ENCODE measurements at regions not wholly inside any gene's neighbourhood (a gene's known extent, or its start where the extent isn't known, plus 50 kb on each side); places are given as distances from the start of the nearest gene placed in this dataset.
"Not testable (repeated sequence)": the region's sequence is repeated elsewhere in the genome, so short reads cannot be mapped to it uniquely, and the experiment has no call there.

GRCh38 chr3:26132942-26133341, 343.1 kb downstream of the OXSM start:
- Histone ChIP-seq H3K27ac (no peak overlapping the region), H3K9me3 (replicated peaks in 1 of 11) (peaks cover 11 to 38% (median 32%) of the 10 kb centered on the region in 11 experiments; a peak in 21 of 22 replicates), H3K4me1 (peaks cover 0 to 11% (median 0%) of the 10 kb centered on the region in 10 experiments; a peak in 7 of 20 replicates), H3K4me3 (no peak overlapping the region), H3K36me3 (peaks cover 0 to 16% (median 6%) of the 10 kb centered on the region in 11 experiments; a peak in 7 of 22 replicates), H3K27me3 (no peaks in the 10 kb centered on the region), H3K4me2 (peak overlapping the region in 6 of 11 experiments; percentile 8 to 51 (median 33); a peak in 7 of 22 replicates), H4K20me1 (no peaks in the 10 kb centered on the region), H3K9ac (no peak overlapping the region)
- no peak for TF ChIP-seq Cebpa-rat (IDR thresholded peaks at IDR 0.05)

GRCh38 chr3:26141296-26141695, 351.4 kb downstream of the OXSM start:
- no peaks in the 10 kb centered on the region for H3K27me3 ChIP-seq
- peak in 1 of 11 experiments; percentile 16; a peak in 2 of 22 replicates for TF ChIP-seq Cebpa-rat (IDR thresholded peaks at IDR 0.05)
- peaks cover 16 to 45% (median 31%) of the 10 kb centered on the region in 11 experiments for H3K9me3 ChIP-seq (replicated peaks in 1 of 11)
- no peak overlapping the region for H3K27ac ChIP-seq
- H3K4me3 ChIP-seq, result no peak overlapping the region
- H4K20me1 ChIP-seq, result no peaks in the 10 kb centered on the region
- H3K4me2 ChIP-seq, result no peak overlapping the region
- no peaks in the 10 kb centered on the region for H3K4me1 ChIP-seq
- peaks cover 0 to 30% (median 11%) of the 10 kb centered on the region in 11 experiments; a peak in 11 of 22 replicates for H3K36me3 ChIP-seq
- H3K9ac ChIP-seq, result no peak overlapping the region

DNA sequence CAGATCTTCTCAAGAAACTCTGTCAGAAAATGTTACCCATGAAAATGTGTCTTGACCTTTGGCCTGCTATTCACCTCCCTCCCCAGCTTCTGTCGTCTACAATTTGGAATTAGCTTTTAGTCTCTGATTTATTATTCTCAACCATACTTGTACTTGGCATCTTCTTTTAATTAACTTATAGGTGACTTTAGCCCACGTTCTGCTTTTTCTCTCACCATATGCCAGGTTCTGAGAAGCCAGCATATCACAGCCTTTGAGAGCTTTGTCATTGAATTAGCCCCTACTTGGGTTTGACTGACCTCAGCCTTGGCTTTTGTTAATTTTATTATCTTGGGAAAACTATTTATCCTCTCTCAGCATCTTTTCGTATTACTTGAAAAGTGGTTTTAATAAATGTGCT, 355.9 kb downstream of the OXSM start:
- Histone ChIP-seq H3K9ac (no peak overlapping the region), H3K27me3 (no peaks in the 10 kb centered on the region), H3K4me2 (no peak overlapping the region), H3K27ac (no peak overlapping the region), H3K9me3 (replicated peaks in 1 of 11) (peaks cover 3 to 44% (median 25%) of the 10 kb centered on the region in 11 experiments; a peak in 20 of 22 replicates), H4K20me1 (no peaks in the 10 kb centered on the region), H3K4me1 (peaks cover 0 to 11% (median 0%) of the 10 kb centered on the region in 10 experiments; a peak in 5 of 20 replicates), H3K4me3 (no peak overlapping the region), H3K36me3 (peaks cover 0 to 9% (median 0%) of the 10 kb centered on the region in 11 experiments; a peak in 3 of 22 replicates)
- TF ChIP-seq Cebpa-rat (IDR thresholded peaks at IDR 0.05), result no peak

GRCh38 chr3:26157428-26157827, 367.5 kb downstream of the OXSM start:
- H3K9me3 ChIP-seq (replicated peaks in 1 of 11); H3K36me3 ChIP-seq; H3K27me3 ChIP-seq; H3K27ac ChIP-seq; H4K20me1 ChIP-seq; H3K9ac ChIP-seq; H3K4me2 ChIP-seq; H3K4me3 ChIP-seq; H3K4me1 ChIP-seq: not testable (repeated sequence)

- H3K36me3 ChIP-seq, result peaks cover 0 to 9% (median 0%) of the 10 kb centered on the region in 11 experiments; a peak in 4 of 22 replicates
- TF ChIP-seq Cebpa-rat (IDR thresholded peaks at IDR 0.05), result no peak
- peaks cover 4 to 48% (median 28%) of the 10 kb centered on the region in 11 experiments; a peak in 19 of 22 replicates for H3K9me3 ChIP-seq (replicated peaks in 1 of 11)
- H3K4me2 ChIP-seq, result no peak overlapping the region
- H3K27me3 ChIP-seq, result no peaks in the 10 kb centered on the region
- no peaks in the 10 kb centered on the region for H3K4me1 ChIP-seq
- no peak overlapping the region for H3K9ac ChIP-seq
- no peak overlapping the region for H3K4me3 ChIP-seq
- H3K27ac ChIP-seq, result no peak overlapping the region
- H4K20me1 ChIP-seq, result no peaks in the 10 kb centered on the region
Observed at GRCh38 chr3:26171006-26171405, 381.1 kb downstream of the OXSM start.

- no peak overlapping the region for H3K27ac ChIP-seq
- H3K9me3 ChIP-seq (replicated peaks in 1 of 11), result peaks cover 6 to 20% (median 15%) of the 10 kb centered on the region in 11 experiments; a peak in 18 of 22 replicates
- H3K27me3 ChIP-seq, result no peaks in the 10 kb centered on the region
- TF ChIP-seq Cebpa-rat (IDR thresholded peaks at IDR 0.05), result no peak
- H3K4me1 ChIP-seq, result no peaks in the 10 kb centered on the region
- no peaks in the 10 kb centered on the region for H4K20me1 ChIP-seq
- no peaks in the 10 kb centered on the region for H3K36me3 ChIP-seq
- H3K9ac ChIP-seq, result no peak overlapping the region
- no peak overlapping the region for H3K4me3 ChIP-seq
- no peak overlapping the region for H3K4me2 ChIP-seq
Observed at GRCh38 chr3:26191556-26191955, 401.7 kb downstream of the OXSM start.

DNA sequence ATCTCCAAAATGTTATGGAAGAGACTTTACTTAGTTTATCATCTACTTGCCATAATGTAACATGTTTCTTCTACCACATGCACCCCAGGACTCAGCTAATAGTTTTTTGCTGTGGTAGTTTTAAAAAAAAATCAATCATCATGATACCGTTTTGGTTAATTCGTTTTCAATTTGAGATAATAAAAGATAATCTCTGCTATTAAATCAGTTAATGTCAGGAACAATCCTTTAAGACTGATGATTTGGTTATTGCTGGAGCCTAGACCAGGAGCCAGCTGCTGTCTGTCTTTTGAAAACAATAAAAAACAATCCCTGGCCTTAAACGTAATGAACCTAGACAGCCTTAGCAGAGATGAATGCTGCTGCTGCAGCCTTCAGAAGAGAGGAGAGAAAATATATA, 403.7 kb downstream of the OXSM start:
- H3K36me3 ChIP-seq, result no peaks in the 10 kb centered on the region
- H3K27ac ChIP-seq, result no peak overlapping the region
- H3K9ac ChIP-seq, result no peak overlapping the region
- H3K4me2 ChIP-seq, result no peak overlapping the region
- peaks cover 6 to 20% (median 15%) of the 10 kb centered on the region in 11 experiments; a peak in 18 of 22 replicates for H3K9me3 ChIP-seq (replicated peaks in 1 of 11)
- no peaks in the 10 kb centered on the region for H3K4me1 ChIP-seq
- no peaks in the 10 kb centered on the region for H4K20me1 ChIP-seq
- no peaks in the 10 kb centered on the region for H3K27me3 ChIP-seq
- H3K4me3 ChIP-seq, result no peak overlapping the region
- TF ChIP-seq Cebpa-rat (IDR thresholded peaks at IDR 0.05), result no peak

GRCh38 chr3:26196781-26197180, 406.9 kb downstream of the OXSM start:
- Histone ChIP-seq H3K27ac (no peak overlapping the region), H4K20me1 (no peaks in the 10 kb centered on the region), H3K4me3 (no peak overlapping the region), H3K9ac (no peak overlapping the region), H3K36me3 (no peaks in the 10 kb centered on the region), H3K9me3 (replicated peaks in 1 of 11) (peaks cover 0 to 10% (median 8%) of the 10 kb centered on the region in 11 experiments; a peak in 11 of 22 replicates), H3K27me3 (no peaks in the 10 kb centered on the region), H3K4me1 (no peaks in the 10 kb centered on the region), H3K4me2 (no peak overlapping the region)
- no peak for TF ChIP-seq Cebpa-rat (IDR thresholded peaks at IDR 0.05)

DNA sequence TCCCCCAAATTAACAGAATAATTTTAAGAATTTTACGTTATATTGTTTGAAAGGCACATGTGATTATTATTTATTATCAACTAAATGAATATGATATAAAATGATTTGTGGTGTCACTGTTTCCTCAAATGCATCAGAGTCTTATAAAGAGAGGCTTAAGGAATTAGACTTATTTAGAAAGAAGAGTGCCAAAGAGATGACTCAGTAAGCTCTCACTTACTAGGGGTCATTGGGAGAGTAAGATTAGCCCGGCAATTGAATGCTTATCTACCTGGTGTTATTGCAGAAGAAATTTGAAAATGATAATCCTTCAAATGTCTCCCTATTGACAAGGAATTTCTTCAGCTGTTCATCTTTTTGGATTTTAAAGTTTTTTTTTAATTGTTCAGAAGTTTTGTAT, 408.7 kb downstream of the OXSM start:
- Histone ChIP-seq H3K27ac (no peak overlapping the region), H3K9ac (no peak overlapping the region), H3K9me3 (replicated peaks in 1 of 11) (peaks cover 0 to 10% (median 8%) of the 10 kb centered on the region in 11 experiments; a peak in 11 of 22 replicates), H4K20me1 (no peaks in the 10 kb centered on the region), H3K4me2 (no peak overlapping the region), H3K36me3 (no peaks in the 10 kb centered on the region), H3K4me1 (no peaks in the 10 kb centered on the region), H3K27me3 (no peaks in the 10 kb centered on the region), H3K4me3 (no peak overlapping the region)
- TF ChIP-seq Cebpa-rat (IDR thresholded peaks at IDR 0.05), result no peak

- Histone ChIP-seq H3K9ac (no peak overlapping the region), H4K20me1 (no peaks in the 10 kb centered on the region), H3K27me3 (no peaks in the 10 kb centered on the region), H3K27ac (no peak overlapping the region), H3K4me1 (no peaks in the 10 kb centered on the region), H3K36me3 (no peaks in the 10 kb centered on the region), H3K9me3 (replicated peaks in 1 of 11) (0 out of 22 replicates have a peak, but pooled peaks cover 0 to 2% (median 0%) of the 10 kb centered on the region in 11 experiments), H3K4me3 (no peak overlapping the region), H3K4me2 (no peak overlapping the region)
- TF ChIP-seq Cebpa-rat (IDR thresholded peaks at IDR 0.05), result no peak
Observed at GRCh38 chr3:26202169-26202568, 412.3 kb downstream of the OXSM start.

Data from BLaER1 treated with 17β-estradiol and CSF1 and Interleukin-3, amounts not matched to agents 10 nM and 100 nM (cell line).